Kidney (tissue), 13 donors: ENCODE measurements at regions not wholly inside any gene's neighbourhood (a gene's known extent, or its start where the extent isn't known, plus 50 kb on each side); places are given as distances from the start of the nearest gene placed in this dataset.

Source experiments
- DNase-seq, 5 donors: peaks; one replicate each; pipeline ENCODE4 v3.0.0-alpha.2; 2013 to 2020
- FAIRE-seq: peaks from 2 replicates; lab custom pipeline; 2012; peaks lifted over from hg19 to GRCh38; lab: Jason Lieb, UNC
- H3K27ac ChIP-seq, 2 donors: one replicate each; pipeline ENCODE4 v1.7.0; 2013; ENCODE audit warnings: low read depth in 2 of 2, low read length in 2 of 2, inconsistent platforms in 1 of 2
- H3K27me3 ChIP-seq: one replicate; pipeline ENCODE4 v1.7.1; 2013; ENCODE audit warnings: low read length, inconsistent platforms; ENCODE audit not compliant: control insufficient read depth, insufficient read depth
- H3K36me3 ChIP-seq, 3 donors: one replicate each; pipeline versions ENCODE4 v1.7.0 to v1.7.1; 2013; ENCODE audit warnings: low read length in 3 of 3, control low read depth in 1 of 3, inconsistent platforms in 1 of 3; ENCODE audit not compliant: insufficient read depth in 3 of 3, control insufficient read depth in 2 of 3
- H3K4me1 ChIP-seq, 3 donors: one replicate each; pipeline versions ENCODE4 v1.7.0 to v1.7.1; 2013; ENCODE audit warnings: low read length in 3 of 3, inconsistent platforms in 1 of 3, low read depth in 1 of 3; ENCODE audit not compliant: control insufficient read depth in 2 of 3, insufficient read depth in 2 of 3
- H3K4me3 ChIP-seq, 3 donors: one replicate each; pipeline versions ENCODE4 v1.7.0 to v1.8.1; 2013; ENCODE audit warnings: low read length in 3 of 3, control low read depth in 1 of 3, inconsistent platforms in 1 of 3
- H3K9ac ChIP-seq, 3 donors: one replicate each; pipeline versions ENCODE4 v1.7.0 to v1.7.1; 2013; ENCODE audit warnings: low read length in 3 of 3, control low read depth in 1 of 3, inconsistent platforms in 1 of 3
- H3K9me3 ChIP-seq, 3 donors: one replicate each; pipeline versions ENCODE4 v1.7.0 to v1.7.1; 2013; ENCODE audit warnings: low read length in 3 of 3, control low read depth in 1 of 3, inconsistent platforms in 1 of 3; ENCODE audit not compliant: control insufficient read depth in 2 of 3, insufficient read depth in 1 of 3
- CTCF ChIP-seq: IDR thresholded peaks from 3 replicates; pipeline ENCODE4 v1.5.1; 2012; ENCODE audit warnings: mild to moderate bottlenecking, moderate library complexity, borderline replicate concordance; ENCODE audit not compliant: insufficient read depth; ENCODE audit errors: extremely low read depth
- intact Hi-C: fragments of 100-400 bp; cut with DNase I; formaldehyde crosslinking; loops from one replicate; pipeline ENCODE4 v1.11.1; 2022
- donor health status: control.
- donor health status: control.
- donor health status: control.
- donor health status: control.
- donor health status: control.
- donor health status: DM: yes; HTN: yes; CAD: no.
- donor health status: Normal renal cell carcinoma (clear cell type).

- Histone ChIP-seq H3K9ac (no peak overlapping the region), H3K4me3 (no peak overlapping the region), H3K27me3 (no peaks in the 10 kb centered on the region), H3K27ac (no peak overlapping the region), H3K36me3 (no peaks in the 10 kb centered on the region), H3K9me3 (no peaks in the 10 kb centered on the region), H3K4me1 (no peaks in the 10 kb centered on the region)
- no peak for DNase-seq
- intact Hi-C loops = no loop called here
- TF ChIP-seq CTCF = no peak
- FAIRE-seq = no peak
Observed at GRCh38 chr17:27066315-27066714, 227.6 kb upstream of the WSB1 start.

- Histone ChIP-seq H3K36me3 (no peaks in the 10 kb centered on the region), H3K9me3 (no peaks in the 10 kb centered on the region), H3K27ac (no peak overlapping the region), H3K9ac (no peak overlapping the region), H3K27me3 (no peaks in the 10 kb centered on the region), H3K4me3 (no peak overlapping the region), H3K4me1 (no peaks in the 10 kb centered on the region)
- DNase-seq (no peak), FAIRE-seq (no peak)
- intact Hi-C loops = no loop called here
- no peak for TF ChIP-seq CTCF
Observed at GRCh38 chr17:27069842-27070508, 223.9 kb upstream of the WSB1 start.

GRCh38 chr17:27070836-27071235 lies 223.1 kb upstream of the WSB1 start:
- Histone ChIP-seq H3K36me3 (no peaks in the 10 kb centered on the region), H3K4me1 (no peaks in the 10 kb centered on the region), H3K9ac (no peak overlapping the region), H3K27me3 (no peaks in the 10 kb centered on the region), H3K27ac (no peak overlapping the region), H3K9me3 (no peaks in the 10 kb centered on the region), H3K4me3 (no peak overlapping the region)
- TF ChIP-seq CTCF = no peak
- intact Hi-C loops = no loop called here
- FAIRE-seq (no peak), DNase-seq (no peak)

GRCh38 chr17:27072885-27073284 lies 221.0 kb upstream of the WSB1 start:
- TF ChIP-seq CTCF = no peak
- H3K27me3 ChIP-seq = no peaks in the 10 kb centered on the region
- DNase-seq = no peak
- no peaks in the 10 kb centered on the region for H3K9me3 ChIP-seq
- H3K9ac ChIP-seq = no peak overlapping the region
- no peaks in the 10 kb centered on the region for H3K4me1 ChIP-seq
- no peak for FAIRE-seq
- H3K27ac ChIP-seq = no peak overlapping the region
- H3K4me3 ChIP-seq = no peak overlapping the region
- no peaks in the 10 kb centered on the region for H3K36me3 ChIP-seq
- intact Hi-C loops = no loop called here
